ENCODE measurements at regions not wholly inside any gene's neighbourhood (a gene's known extent, or its start where the extent isn't known, plus 50 kb on each side); places are given as distances from the start of the nearest gene placed in this dataset.
A peak's percentile ranks its signal among the peaks of the same experiment; 100 is the strongest.

DNA sequence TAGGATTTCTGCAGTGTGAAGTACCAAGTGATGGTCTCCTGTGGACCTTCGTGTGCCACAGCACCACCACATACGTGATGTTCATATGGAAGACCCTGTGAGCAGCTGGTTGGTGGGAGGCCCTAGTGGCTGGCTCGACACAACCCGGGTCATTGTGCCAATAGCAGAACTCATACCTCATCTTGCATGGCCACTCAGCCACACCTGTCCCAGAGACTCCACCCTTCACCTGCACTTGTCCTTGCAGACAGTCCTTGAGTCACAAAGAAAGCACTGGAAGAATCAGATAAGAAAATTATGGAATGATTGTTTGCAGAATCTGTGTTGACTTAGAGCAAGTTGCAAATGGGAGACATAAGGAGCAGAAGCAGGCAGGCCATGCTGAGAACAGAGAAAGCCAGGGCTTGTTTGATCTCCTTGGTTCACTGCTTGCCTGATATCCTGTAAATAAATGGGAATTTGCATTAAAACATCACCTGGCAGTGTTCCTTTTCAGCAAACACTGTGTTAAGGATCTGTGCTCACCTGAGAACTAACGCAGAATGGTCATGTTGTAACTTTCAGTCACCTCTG lies 307.7 kb downstream of the SIPA1L2 start:
- no peak overlapping the region for H3K4me3 ChIP-seq (ENCODE audit: low read length)
- 88% methylated on average over 3 to 5 of the region's 5 CpGs for WGBS, 2 experiments (ENCODE audit: insufficient coverage in 1 of 2, insufficient read length in 1 of 2)
- H3K9me3 Mint-ChIP-seq = peaks cover 6% of the 10 kb centered on the region
- peaks cover 15% of the 10 kb centered on the region for H3K9me3 ChIP-seq (ENCODE audit: control insufficient read depth, low read length)
- no peak overlapping the region for H3K9ac ChIP-seq (ENCODE audit: extremely low read depth, low read length, poor library complexity, severe bottlenecking)
- no peak overlapping the region for H3K27ac ChIP-seq (ENCODE audit: low read depth, low read length)
- peaks cover 6% of the 10 kb centered on the region for H3K4me1 ChIP-seq (ENCODE audit: control insufficient read depth, insufficient read depth, low read length)
- no peaks in the 10 kb centered on the region for H3K36me3 ChIP-seq (ENCODE audit: control insufficient read depth, insufficient read depth, low read length)
- TF ChIP-seq, protein P1, sequence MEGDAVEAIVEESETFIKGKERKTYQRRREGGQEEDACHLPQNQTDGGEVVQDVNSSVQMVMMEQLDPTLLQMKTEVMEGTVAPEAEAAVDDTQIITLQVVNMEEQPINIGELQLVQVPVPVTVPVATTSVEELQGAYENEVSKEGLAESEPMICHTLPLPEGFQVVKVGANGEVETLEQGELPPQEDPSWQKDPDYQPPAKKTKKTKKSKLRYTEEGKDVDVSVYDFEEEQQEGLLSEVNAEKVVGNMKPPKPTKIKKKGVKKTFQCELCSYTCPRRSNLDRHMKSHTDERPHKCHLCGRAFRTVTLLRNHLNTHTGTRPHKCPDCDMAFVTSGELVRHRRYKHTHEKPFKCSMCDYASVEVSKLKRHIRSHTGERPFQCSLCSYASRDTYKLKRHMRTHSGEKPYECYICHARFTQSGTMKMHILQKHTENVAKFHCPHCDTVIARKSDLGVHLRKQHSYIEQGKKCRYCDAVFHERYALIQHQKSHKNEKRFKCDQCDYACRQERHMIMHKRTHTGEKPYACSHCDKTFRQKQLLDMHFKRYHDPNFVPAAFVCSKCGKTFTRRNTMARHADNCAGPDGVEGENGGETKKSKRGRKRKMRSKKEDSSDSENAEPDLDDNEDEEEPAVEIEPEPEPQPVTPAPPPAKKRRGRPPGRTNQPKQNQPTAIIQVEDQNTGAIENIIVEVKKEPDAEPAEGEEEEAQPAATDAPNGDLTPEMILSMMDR (conservative IDR thresholded peaks at IDR 0.05) = no peak
- H3K4me3 Mint-ChIP-seq = no peak overlapping the region
- no peaks in the 10 kb centered on the region for H3K27me3 ChIP-seq (ENCODE audit: control insufficient read depth, insufficient read depth, low read length, poor library complexity, severe bottlenecking)
- no peak for DNase-seq
- no peaks in the 10 kb centered on the region for H3K36me3 Mint-ChIP-seq (ENCODE audit: low read depth)
- no peak overlapping the region for H3K27ac Mint-ChIP-seq
- H3K4me1 Mint-ChIP-seq = peaks cover 23% of the 10 kb centered on the region
- peaks cover 2% of the 10 kb centered on the region for H3K27me3 Mint-ChIP-seq (ENCODE audit: insufficient read depth)

DNA sequence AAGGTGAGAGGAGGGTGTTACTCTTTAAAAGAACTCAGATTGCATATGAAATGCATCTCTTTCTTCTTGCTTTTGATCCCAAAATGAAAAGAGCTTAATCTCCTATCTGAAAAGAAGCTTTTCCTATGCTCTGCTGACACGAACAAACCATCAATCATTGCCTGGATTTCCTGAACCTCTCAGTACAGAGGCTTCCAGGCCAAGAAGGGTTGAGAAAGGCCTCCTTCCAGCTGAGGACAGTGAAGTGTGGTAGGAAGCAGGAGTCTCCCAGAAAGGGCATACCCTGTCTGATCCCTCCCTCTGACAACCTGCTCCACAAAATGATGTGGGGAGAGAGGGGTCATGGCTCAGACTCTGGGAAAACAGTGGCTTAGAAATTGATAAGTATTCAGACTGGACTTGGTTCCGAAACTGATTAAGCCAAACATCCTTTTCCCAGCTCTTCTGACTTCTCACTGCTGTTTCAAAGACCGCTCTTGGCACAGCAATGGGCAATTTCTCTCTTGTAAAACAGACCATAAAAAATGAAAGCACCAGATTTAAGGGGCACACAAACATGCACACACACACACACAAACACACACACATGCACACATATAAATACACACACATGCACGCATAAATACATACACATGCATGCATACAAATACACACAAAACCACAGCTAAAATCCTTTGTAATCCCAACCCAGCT lies 310.3 kb downstream of the SIPA1L2 start:
- H3K9ac ChIP-seq (ENCODE audit: extremely low read depth, low read length, poor library complexity, severe bottlenecking) = no peak overlapping the region
- peaks cover 15% of the 10 kb centered on the region for H3K9me3 ChIP-seq (ENCODE audit: control insufficient read depth, low read length)
- no peak for DNase-seq
- TF ChIP-seq, protein P1 (conservative IDR thresholded peaks at IDR 0.05) = no peak
- H3K4me1 ChIP-seq (ENCODE audit: control insufficient read depth, insufficient read depth, low read length) = peaks cover 9% of the 10 kb centered on the region
- Mint-ChIP-seq H3K36me3 (ENCODE audit: low read depth) (no peaks in the 10 kb centered on the region), H3K9me3 (peaks cover 6% of the 10 kb centered on the region), H3K4me1 (peaks cover 20% of the 10 kb centered on the region), H3K27me3 (ENCODE audit: insufficient read depth) (peaks cover 2% of the 10 kb centered on the region), H3K27ac (no peak overlapping the region), H3K4me3 (no peak overlapping the region)
- H3K27me3 ChIP-seq (ENCODE audit: control insufficient read depth, insufficient read depth, low read length, poor library complexity, severe bottlenecking) = no peaks in the 10 kb centered on the region
- H3K4me3 ChIP-seq (ENCODE audit: low read length) = no peak overlapping the region
- no peaks in the 10 kb centered on the region for H3K36me3 ChIP-seq (ENCODE audit: control insufficient read depth, insufficient read depth, low read length)
- WGBS, 2 experiments (ENCODE audit: insufficient coverage in 1 of 2, insufficient read length in 1 of 2) = 38 to 91% methylated on average over 1 to 4 of the region's 4 CpGs
- H3K27ac ChIP-seq (ENCODE audit: low read depth, low read length) = peak overlapping the region; percentile 50

DNA sequence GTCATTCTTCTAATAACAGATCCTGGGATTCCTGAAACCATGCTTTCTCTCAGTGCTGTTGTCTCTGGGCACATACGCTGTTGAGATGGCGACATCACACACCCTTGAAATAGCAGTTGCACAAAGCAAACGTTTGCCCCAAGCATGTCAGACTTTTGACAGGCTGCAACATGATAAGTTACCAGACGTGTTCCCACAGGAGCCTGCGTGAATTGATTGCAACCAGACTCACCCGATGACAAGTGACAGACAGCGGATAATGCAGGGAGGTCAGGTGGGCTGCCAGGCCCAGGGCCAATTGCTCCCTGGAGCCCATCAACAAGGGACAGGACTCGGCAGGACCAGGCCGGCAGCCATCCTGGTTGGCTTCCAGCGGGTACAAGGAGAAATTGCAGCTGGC lies 310.9 kb downstream of the SIPA1L2 start:
- Mint-ChIP-seq H3K4me3 (no peak overlapping the region), H3K27me3 (ENCODE audit: insufficient read depth) (peaks cover 2% of the 10 kb centered on the region), H3K36me3 (ENCODE audit: low read depth) (no peaks in the 10 kb centered on the region), H3K9me3 (peaks cover 9% of the 10 kb centered on the region), H3K4me1 (peaks cover 18% of the 10 kb centered on the region), H3K27ac (no peak overlapping the region)
- peak overlapping the region; percentile 25 for H3K4me3 ChIP-seq (ENCODE audit: low read length)
- TF ChIP-seq, protein P1 (conservative IDR thresholded peaks at IDR 0.05) = no peak
- no peaks in the 10 kb centered on the region for H3K27me3 ChIP-seq (ENCODE audit: control insufficient read depth, insufficient read depth, low read length, poor library complexity, severe bottlenecking)
- H3K4me1 ChIP-seq (ENCODE audit: control insufficient read depth, insufficient read depth, low read length) = peaks cover 6% of the 10 kb centered on the region
- H3K9ac ChIP-seq (ENCODE audit: extremely low read depth, low read length, poor library complexity, severe bottlenecking) = no peak overlapping the region
- H3K27ac ChIP-seq (ENCODE audit: low read depth, low read length) = peak overlapping the region; percentile 50
- DNase-seq = no peak
- no peaks in the 10 kb centered on the region for H3K36me3 ChIP-seq (ENCODE audit: control insufficient read depth, insufficient read depth, low read length)
- 86 to 92% methylated on average over 10 of the region's 10 CpGs for WGBS, 2 experiments (ENCODE audit: insufficient coverage in 1 of 2, insufficient read length in 1 of 2)
- peaks cover 15% of the 10 kb centered on the region for H3K9me3 ChIP-seq (ENCODE audit: control insufficient read depth, low read length)

Measured in endodermal cell (in vitro differentiated cells).